ENCODE measurements at regions not wholly inside any gene's neighbourhood (a gene's known extent, or its start where the extent isn't known, plus 50 kb on each side); places are given as distances from the start of the nearest gene placed in this dataset.

- peaks cover 6% of the 10 kb centered on the region for H3K27me3 Mint-ChIP-seq
- TF ChIP-seq CTCF (IDR thresholded peaks at IDR 0.05): no peak
- no peak overlapping the region for H3K4me3 Mint-ChIP-seq
- H3K4me1 Mint-ChIP-seq (ENCODE audit: low read depth): no peaks in the 10 kb centered on the region
- H3K27ac Mint-ChIP-seq: no peak overlapping the region
- DNase-seq (no peak), ATAC-seq (no peak)
- H3K9me3 Mint-ChIP-seq: no peaks in the 10 kb centered on the region
- H3K36me3 Mint-ChIP-seq (ENCODE audit: low read depth): no peaks in the 10 kb centered on the region
- ChIA-PET POLR2A (no interaction called here), CTCF (no interaction called here)
- intact Hi-C loops (cut with micrococcal nuclease): no loop called here
Measured at GRCh38 chr5:155591273-155591672, 577.7 kb downstream of the KIF4B start.

GRCh38 chr5:155594270-155594669 lies 580.7 kb downstream of the KIF4B start:
- H3K9me3 Mint-ChIP-seq: no peaks in the 10 kb centered on the region
- H3K36me3 Mint-ChIP-seq (ENCODE audit: low read depth): no peaks in the 10 kb centered on the region
- intact Hi-C loops (cut with micrococcal nuclease): no loop called here
- no peak overlapping the region for H3K4me3 Mint-ChIP-seq
- DNase-seq (no peak), ATAC-seq (no peak)
- no peak overlapping the region for H3K27ac Mint-ChIP-seq
- no peaks in the 10 kb centered on the region for H3K4me1 Mint-ChIP-seq (ENCODE audit: low read depth)
- ChIA-PET CTCF (no interaction called here), POLR2A (no interaction called here)
- H3K27me3 Mint-ChIP-seq: peaks cover 6% of the 10 kb centered on the region
- no peak for TF ChIP-seq CTCF (IDR thresholded peaks at IDR 0.05)

GRCh38 chr5:155595791-155596190 lies 582.2 kb downstream of the KIF4B start:
- Mint-ChIP-seq H3K27me3 (peaks cover 6% of the 10 kb centered on the region), H3K9me3 (no peaks in the 10 kb centered on the region), H3K4me1 (ENCODE audit: low read depth) (no peaks in the 10 kb centered on the region), H3K36me3 (ENCODE audit: low read depth) (no peaks in the 10 kb centered on the region), H3K27ac (no peak overlapping the region), H3K4me3 (no peak overlapping the region)
- POLR2A ChIA-PET: no interaction called here
- CTCF ChIA-PET: interaction anchor here (1.5 kb wide), 1 partner anchor 22 kb away, joined by 4 read pairs; no protein-coding TSS in a partner anchor
- ATAC-seq (no peak), DNase-seq (no peak)
- intact Hi-C loops (cut with micrococcal nuclease): no loop called here
- TF ChIP-seq CTCF (IDR thresholded peaks at IDR 0.05): no peak

- TF ChIP-seq CTCF (IDR thresholded peaks at IDR 0.05): no peak
- ATAC-seq (no peak), DNase-seq (no peak)
- CTCF ChIA-PET: no interaction called here
- no peaks in the 10 kb centered on the region for H3K4me1 Mint-ChIP-seq (ENCODE audit: low read depth)
- H3K27me3 Mint-ChIP-seq: peaks cover 3% of the 10 kb centered on the region
- no peak overlapping the region for H3K27ac Mint-ChIP-seq
- POLR2A ChIA-PET: no interaction called here
- no peaks in the 10 kb centered on the region for H3K36me3 Mint-ChIP-seq (ENCODE audit: low read depth)
- intact Hi-C loops (cut with micrococcal nuclease): no loop called here
- H3K9me3 Mint-ChIP-seq: no peaks in the 10 kb centered on the region
- no peak overlapping the region for H3K4me3 Mint-ChIP-seq
Measured at GRCh38 chr5:155598552-155598951, 585.0 kb downstream of the KIF4B start.

- no peak for ATAC-seq
- DNase-seq: no peak
- no peak overlapping the region for H3K27ac Mint-ChIP-seq
- no peak overlapping the region for H3K4me3 Mint-ChIP-seq
- no peaks in the 10 kb centered on the region for H3K9me3 Mint-ChIP-seq
- CTCF ChIA-PET: no interaction called here
- H3K36me3 Mint-ChIP-seq (ENCODE audit: low read depth): no peaks in the 10 kb centered on the region
- POLR2A ChIA-PET: no interaction called here
- intact Hi-C loops (cut with micrococcal nuclease): no loop called here
- H3K27me3 Mint-ChIP-seq: peaks cover 6% of the 10 kb centered on the region
- no peaks in the 10 kb centered on the region for H3K4me1 Mint-ChIP-seq (ENCODE audit: low read depth)
- TF ChIP-seq CTCF (IDR thresholded peaks at IDR 0.05): no peak
Measured at GRCh38 chr5:155605920-155606319, 592.4 kb downstream of the KIF4B start.

Measured in activated CD8-positive, alpha-beta T cell treated with anti-CD3 and anti-CD28 coated beads for 36 hours (primary cell).